ENCODE measurements at regions not wholly inside any gene's neighbourhood (a gene's known extent, or its start where the extent isn't known, plus 50 kb on each side); places are given as distances from the start of the nearest gene placed in this dataset.

DNA sequence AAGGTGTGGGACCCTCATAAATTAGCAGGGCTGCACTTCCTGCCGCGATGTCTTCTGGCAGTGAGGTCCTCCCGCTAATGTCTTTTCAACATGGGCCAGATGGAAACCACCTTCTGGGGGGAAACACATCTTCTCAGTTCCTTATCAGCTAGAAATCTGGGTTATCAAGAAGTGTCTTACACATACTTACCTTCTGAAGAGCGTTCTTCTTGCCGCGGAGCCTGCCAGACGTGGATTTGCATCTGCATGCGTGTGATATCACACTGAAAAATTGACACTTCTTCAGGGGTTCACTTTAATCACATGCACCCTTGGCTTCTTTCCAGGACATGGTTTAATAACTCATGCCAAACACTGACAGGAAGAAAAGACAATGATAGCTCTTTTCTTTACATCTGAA, 163.5 kb upstream of the SOX11 start:
- DNase-seq: no peak

DNA sequence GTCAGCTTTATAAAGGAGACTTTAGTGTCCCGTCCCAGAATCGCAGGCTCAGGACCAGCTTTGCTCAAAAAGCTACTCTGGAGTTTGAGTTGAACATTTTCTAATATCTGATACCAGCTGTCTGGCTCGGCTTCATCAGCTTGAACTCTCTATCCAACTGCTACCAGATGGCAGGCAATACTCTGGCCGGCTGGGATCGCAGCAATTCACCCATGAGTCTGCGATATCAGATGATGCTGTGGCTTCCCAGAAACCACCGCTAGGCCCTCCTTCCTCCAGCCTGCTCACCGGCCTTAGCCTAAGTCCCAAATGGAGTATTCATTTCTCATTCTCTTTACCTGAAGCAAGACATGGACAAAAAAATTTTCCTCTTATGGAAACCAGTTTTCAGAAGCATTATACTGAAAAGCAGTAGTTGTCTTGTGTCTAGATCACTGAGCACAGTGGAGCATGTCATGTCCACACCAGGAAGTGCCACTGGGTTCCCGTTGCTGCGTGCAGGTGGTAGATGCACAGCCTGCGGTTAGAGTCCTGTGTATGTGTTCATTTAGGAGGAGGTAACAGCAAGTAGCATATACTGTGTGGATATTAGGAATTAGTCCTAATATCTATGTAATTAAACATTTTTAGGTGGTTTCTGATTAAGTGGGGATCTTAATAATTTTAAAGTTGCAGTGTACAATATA, 162.0 kb upstream of the SOX11 start:
- no peak for DNase-seq

DNA sequence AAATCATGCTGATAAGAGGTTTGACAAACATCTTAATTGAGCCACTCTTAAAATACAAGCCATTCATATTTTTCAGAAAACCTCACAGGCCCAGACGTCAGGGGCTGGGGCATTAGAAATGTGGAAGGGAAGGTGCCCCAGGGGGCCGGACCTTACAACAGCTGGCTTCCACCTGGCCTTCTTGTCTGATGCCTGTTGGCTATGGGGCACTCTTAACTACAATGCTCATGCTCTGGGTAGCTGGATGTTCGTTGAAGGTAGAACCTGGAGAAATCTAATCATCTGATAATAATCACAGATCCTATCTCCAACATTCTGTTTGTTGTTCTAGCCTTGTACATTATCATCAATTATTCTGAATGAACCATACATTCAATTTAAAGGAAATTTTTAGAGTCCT, 156.9 kb upstream of the SOX11 start:
- DNase-seq: no peak

DNA sequence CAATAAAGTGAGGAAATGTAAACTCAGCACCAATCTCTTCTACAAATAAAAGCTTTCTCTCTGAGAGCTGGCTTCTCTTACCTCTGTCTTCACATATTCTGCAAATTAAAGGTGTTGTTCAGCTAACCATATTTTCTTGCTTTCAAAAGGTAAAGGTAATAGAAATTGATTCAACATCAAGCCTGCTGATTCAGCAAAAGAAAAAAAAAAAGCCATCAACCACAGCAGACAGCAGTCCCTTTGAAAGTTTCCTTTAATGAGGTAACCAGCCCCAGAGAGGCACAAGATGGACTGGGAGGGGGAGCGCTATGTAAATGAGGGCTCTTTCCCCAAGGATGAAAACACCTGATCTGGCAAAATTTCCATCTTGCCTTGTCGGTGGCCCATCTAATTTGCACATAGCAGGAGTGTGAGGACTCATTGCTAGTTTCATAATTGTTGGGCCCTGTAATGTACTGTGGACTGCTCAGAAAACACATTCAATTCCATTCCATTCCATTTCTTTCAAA, 154.9 kb upstream of the SOX11 start:
- no peak for DNase-seq

DNA sequence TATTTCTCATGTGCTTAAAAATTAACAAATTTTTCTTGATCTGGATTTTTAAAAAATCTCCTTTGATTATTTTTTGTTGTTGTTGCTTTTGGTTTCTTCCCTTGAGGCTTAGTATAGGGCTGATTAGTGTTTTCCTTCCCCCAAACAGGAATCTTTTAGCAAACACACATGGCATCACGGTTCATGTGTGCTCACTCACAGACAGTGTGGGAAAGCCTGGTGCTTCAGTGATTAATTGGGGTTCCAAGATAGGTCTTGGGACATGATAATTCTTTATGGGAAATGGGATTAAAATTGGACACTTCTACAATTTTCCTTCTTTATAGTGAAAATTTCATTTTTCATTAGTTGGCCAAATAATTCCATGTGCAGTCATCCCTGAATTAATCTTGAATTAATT, 153.9 kb upstream of the SOX11 start:
- no peak for DNase-seq

DNA sequence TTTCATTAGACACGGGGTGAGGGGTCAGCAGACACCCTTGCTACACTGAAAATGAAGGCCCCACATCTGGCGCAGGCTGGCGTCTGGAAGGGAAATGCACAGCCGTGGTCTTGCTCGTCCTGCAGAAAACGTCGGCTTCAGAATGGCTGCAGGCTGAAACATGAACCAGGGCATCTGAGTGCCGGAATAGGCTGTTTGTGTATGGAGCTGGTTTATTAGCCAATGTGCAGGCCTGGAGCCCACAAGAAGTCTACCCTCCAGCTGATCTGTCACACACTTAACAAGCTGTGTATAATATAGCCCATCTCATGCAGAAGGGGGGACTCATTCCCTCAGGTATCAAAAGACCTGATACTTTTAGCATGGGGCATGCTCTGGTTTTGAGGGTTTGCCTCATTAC, 153.4 kb upstream of the SOX11 start:
- no peak for DNase-seq

DNA sequence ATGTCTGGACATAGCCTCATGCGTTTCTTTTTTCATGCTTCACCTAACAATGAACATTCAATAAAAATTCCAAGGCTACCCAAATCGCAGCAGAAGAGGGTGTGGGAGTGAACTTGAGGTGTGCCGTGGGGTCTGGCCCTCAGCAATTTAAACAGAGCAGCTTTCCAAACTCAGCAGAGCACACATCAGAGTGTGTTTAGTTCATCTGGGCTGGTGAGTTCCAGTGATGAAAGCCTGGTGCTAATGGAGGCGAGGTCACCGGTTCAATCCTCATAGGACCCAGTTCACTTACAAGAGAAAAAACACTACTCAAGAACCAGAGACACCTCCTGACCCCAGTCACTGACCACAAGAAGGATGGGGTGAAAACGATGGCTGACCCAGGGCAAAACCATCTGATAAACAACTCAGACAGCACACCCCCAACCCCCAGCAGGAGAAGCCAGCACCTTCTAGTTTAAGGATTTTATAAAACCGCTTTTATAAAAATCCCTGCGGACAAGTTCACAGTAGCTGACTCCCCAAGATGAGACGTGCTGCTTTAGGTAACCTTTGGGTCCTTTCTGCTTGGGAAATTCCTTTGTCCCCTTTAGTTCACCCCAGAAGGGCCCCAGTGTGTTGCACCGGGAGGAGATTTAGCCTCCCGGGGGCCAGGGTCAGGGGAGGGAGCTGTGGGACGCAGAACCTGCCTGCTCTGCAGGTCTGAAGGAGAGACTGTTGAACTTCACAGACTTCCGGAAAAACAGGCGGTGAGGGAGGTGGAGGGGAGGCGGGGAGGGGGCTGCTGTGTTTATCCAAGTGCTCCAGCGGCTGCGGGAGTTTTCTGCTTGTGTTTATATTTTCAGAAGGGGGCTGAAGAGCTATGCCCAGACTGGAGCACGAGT, 152.7 kb upstream of the SOX11 start:
- no peak for DNase-seq

DNA sequence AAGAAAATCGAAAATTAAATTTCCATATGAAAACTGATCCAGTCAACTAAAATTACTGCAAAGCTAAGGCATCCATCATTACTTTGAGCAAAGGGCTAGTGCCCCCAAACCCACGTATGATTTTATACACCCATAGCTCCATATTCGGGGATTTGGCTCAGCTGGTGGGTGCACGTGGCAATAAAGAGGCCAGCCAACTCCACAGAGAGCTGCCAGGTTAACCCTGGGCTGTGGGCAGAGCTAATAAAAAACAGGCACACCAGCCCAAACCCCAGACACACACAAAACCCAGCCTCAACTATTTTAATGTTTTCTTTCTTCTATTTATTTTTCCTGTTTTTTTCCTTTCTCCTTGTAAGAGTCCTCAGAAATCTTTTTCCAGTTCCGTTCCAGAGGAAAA, 151.3 kb upstream of the SOX11 start:
- no peak for DNase-seq

DNA sequence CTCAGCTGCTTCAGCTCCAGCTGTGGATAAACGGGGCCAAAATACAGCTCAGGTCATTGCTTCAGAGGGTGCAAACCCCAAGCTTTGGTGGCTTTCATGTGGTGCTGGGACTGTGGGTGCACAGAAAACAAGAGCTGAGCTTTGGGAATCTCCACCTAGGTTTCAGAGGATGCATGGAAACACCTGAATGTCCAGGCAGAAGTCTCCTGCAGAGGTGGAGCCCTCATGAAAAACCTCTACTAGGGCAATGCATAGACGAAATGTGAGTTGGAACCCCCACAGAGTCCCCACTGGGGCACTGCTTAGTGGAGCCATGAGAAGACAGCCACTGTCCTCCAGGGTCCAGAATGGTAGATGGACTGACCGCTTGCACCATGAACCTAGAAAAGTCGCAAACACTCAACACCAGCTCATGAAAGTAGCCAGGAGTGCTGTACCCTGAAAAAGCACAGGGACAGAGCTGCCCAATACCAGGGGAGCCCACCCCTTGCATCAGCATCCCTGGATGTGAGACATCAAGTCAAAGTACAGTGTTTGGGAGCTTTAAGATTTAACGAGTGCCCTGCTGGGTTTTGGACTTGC, 147.9 kb upstream of the SOX11 start:
- DNase-seq: no peak

DNA sequence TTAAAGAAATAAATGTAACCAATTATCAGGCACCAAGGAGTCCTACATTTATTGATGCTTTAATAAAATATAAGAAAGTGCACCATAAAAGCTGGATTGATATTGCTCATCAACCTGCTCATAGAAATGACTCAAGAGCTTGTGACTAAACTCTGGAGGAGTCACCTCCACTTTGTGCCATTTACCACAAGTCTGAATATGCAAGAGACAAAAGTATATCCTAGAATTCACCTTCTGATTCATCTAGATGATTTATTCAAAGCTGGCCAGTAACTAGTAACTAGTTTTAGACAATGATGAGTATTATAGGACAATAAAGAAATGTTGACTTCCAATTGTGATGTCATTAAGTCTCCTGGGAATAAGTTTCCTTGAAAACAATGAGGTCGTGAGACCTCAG, 146.0 kb upstream of the SOX11 start:
- DNase-seq: no peak

DNA sequence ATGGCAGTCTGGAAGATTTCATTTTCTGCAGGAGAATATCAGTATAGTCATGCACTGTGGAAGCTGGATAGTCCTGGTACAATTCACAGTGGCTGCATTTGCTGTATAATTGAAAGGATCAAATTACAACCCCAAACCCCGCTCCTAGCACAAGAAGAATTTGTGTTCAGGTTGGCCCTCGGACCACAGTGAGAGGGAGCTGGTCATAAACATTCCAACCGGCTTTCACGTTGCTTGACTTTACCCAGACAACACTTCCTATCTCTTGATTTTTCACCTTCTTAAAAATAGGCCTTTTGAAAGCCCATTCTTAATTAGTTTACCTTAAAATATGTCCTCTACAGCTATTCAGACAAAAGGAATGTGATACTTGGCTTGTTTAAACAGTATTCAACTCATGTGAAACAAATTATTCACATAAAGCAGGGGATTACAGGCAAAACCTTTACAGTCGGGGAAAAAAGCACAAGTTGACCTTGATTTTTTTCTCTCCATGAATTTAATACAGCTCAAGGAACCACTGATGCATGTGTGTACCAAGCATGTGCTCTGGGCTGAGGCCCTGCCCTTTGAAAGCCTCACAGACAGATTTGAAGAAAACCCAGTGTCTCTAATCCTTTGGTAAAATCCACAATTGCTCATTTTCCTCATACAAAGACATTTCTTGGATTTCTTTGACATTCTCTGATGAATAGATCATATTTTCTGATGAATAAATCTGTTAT, 143.0 kb upstream of the SOX11 start:
- no peak for DNase-seq

DNA sequence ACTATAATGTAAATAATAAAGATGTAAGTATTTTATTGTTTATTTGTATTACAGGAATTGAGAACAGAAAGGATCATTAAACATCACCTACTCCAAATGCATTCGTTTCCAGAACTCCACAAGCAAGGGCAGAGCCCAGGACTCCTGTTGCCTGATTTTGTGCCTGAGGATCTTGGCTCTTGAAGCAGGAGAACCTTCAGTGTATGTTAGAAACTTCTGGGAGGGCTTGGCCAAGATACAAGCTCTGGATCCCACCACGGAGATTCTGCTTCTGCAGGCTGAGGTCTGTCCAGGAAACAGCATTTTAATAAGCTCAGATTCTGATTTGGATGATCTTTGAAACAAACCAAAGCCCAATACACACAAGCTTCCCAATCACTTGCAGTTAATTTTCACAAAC, 142.4 kb upstream of the SOX11 start:
- DNase-seq: no peak

DNA sequence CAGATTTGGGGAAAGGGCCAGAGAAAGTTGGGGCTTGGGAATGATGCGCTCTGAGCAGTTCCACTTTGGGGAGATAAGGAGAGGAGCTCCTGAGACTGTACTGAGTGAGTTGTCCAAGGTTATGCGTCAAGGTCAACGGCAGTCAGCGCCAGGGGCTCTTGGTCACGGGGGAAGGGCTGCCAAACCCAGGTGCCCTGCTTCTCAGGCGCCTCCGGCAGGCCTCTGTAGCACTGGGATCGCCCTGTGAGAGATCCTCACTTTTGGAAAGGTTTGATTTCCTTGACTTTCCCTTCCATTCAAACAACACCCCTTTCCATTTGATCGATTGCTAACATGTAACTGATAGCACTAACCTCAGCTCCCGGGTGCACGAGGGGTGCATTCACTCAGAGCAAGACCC, 136.5 kb upstream of the SOX11 start:
- DNase-seq: no peak

DNA sequence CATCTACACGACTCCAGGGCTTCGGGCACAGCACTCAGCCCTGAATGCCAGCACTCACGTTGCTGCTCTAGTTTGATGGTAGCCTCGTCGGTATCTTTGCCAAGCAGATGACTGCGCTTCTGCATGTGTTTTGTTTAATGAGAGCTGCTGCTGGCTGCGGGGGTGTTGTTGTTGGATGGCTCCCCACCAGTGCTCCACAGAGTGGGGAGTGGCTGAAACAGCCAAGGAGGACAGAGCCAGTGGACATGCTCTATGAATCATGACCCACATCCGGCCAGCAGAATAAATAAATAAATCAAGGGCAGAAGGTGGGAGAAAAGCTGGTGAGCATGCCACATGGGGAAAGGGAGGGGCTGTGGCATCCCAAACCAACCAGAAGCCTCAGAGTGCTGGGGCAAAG, 131.2 kb upstream of the SOX11 start:
- no peak for DNase-seq

DNA sequence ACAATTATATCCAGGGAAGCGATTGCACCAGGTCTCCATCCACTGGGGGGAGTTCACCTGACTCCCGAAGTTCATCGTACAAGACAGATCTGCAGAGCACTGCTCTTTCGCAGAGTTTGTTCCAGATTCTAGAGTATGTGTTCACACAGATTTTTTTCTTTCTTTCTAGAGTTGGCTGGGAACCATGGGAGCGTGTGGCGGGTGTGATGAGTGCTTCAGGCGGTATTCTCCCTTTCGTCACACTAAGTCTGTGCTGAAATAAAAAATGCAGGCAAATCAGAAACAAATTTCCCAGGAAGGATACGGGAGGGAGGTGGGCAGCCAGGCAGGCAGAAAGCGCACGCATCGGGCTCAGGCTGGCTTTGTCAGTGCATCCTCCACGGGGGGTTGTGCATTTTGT, 129.8 kb upstream of the SOX11 start:
- DNase-seq: no peak

DNA sequence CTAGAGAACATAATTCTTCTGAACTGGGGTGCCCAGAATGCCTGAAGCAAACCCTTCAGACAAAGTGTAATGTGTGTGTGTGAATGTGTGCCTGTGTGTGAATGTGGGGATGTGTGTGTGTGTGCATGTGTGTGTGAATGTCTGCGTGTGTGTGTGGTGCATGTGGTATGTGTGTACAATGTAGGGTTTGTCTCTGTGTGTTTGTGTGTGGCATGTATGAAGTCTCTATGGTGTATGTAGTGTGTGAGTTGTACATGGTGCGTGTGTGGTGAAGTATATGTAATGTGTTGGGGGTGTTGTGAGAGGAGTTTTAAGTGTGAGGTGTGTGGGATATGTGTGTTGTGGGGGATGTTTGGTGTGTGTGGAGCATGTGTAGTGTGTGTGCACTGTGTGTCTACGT, 129.3 kb upstream of the SOX11 start:
- DNase-seq: no peak

DNA sequence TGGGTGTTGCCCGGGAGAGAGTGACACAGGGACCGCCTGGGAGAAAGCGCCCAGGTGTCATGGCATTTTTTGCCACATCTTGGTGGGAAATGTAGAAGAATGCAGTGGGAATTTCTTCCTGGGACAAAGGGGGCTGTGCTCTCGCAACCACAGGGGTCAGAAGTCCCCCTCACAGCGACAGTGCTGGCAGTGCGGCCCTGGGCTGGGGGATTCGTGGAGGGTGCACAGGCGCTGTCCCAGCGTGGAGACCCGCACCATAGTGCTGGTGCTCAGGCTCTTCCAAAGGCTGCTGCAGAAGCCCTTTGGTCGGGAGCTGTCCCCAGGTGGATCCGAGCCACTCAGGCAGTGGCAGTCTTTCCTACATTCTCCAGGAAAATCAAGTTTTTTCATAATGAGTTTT, 128.8 kb upstream of the SOX11 start:
- DNase-seq: no peak

DNA sequence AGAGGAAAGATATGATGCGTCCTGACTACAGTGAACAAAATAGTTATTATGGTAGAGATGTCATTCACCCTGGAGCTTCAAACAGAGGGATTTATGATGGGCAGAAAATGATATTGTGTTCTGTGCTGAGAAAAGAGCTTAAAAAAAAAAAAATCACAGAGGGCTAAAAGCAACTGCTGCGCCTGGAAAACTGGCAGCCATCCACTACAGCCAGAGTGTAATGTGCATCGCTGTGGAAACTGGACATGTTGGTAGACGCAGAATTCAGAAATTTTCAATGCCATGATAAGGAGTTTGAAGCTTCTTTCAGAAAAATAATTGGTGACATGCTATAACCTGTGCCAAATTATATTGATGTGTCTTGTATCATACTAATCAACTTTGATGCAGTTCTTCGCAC, 122.9 kb upstream of the SOX11 start:
- DNase-seq: no peak

DNA sequence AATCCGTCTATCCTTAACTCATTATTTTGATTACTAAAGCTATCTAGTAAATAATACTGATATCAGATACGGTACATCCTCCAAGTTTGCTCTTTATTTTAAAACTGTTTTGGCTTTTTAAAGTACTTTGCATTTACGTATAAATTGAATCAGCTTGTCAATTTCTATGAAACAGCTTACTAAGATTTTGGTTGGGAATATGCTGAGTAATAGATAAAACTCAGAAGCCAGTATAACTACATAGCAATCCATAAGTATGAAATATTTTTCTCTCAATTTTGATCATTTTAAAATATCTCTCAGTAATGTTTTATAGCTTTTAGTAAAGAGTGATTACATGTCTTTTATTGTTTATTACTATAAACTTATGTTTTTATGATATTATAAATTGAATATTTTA, 116.2 kb upstream of the SOX11 start:
- no peak for DNase-seq

DNA sequence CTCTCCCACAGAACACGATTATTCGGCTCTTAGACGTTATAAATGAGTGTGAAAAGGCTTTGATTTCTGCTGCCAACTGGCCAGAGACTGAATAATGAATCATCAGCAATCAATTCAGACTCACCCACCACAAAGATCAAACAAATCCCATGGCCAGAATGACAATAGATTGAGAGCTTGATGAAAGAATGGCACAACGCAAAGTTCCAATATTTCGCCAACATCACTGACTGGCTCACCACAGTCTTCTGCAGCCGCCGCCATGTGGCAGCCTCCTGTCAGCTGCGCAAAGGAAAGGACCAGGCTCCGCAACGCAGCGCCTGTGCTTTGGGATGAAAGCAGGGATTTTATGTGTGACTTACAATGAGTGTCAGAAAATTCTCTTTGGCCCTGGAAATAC, 104.4 kb upstream of the SOX11 start:
- no peak for DNase-seq

DNA sequence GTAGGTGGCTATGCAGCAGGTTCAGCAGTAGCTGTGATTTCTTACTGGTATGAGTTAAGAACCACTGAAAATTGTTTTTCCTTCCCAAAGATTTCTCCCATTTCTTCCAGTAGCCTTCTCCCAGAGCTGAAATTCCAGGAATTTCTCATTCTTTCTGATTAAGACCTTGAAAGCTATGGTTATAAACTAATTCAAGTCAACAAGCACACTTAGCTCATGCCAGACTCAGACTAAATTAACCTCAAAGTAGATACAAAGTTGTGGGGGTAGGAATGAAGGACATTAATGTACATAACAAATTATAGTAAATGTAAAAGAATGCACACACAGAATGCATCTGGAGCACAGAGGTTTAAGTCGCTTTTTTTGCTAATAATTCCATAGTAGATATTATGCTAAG, 103.6 kb upstream of the SOX11 start:
- no peak for DNase-seq

DNA sequence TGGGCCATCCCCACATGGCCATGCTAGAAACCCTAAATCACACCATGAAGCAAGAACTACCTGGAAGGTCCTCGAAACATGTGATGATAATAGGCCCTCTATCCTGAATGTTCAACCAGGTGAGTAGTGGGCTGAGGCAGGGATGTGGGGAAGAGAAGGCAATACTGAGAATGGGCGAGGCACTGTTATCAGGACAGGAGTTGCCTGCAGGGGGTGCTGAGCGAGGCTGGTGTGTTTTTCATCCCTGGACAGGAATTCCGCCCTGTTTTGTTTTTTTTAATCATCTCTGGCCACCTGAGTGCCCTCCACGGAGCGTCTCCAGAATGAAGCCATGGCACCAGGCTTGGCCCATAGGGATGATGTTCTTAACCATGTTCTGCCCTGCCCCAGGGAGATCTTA, 103.0 kb upstream of the SOX11 start:
- no peak for DNase-seq

DNA sequence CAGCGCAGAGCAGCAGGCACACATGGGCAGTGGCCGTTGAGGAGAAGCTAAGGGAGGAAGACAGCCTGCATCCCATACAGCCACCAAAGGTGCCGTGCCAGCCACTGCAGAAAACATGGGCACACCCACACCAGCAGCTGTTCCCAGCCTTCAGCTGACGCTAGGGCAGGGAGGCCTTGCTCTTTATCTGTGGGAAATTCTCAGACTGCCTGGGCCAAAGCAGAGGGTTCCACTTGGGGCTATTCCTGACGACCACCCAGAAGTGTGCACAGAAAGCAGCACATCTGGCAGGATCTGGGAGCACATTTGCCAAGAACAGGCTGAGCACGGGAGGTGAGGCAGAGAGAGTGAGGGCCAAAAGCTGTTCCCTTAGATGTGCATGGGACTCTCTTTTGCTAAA, 101.3 kb upstream of the SOX11 start:
- no peak for DNase-seq
